ENCODE measurements at regions not wholly inside any gene's neighbourhood (a gene's known extent, or its start where the extent isn't known, plus 50 kb on each side); places are given as distances from the start of the nearest gene placed in this dataset.

GRCh38 chr3:70808881-70809280 is 496.4 kb upstream of the MDFIC2 start:
- no peaks in the 10 kb centered on the region for H3K4me1 ChIP-seq
- H3K36me3 ChIP-seq, result no peaks in the 10 kb centered on the region
- no peaks in the 10 kb centered on the region for H3K27me3 ChIP-seq
- no peaks in the 10 kb centered on the region for H3K9me3 ChIP-seq
- in situ Hi-C loops (cut with MboI; ENCODE audit: low sequenced_read_pairs in 4 of 4), result no loop called here
- H3K27ac ChIP-seq, result no peak overlapping the region
- intact Hi-C loops (cut with DNase I; ENCODE audit: low total_unique reads), result no loop called here
- H3K4me3 ChIP-seq, result no peak overlapping the region
- TF ChIP-seq, protein P1, sequence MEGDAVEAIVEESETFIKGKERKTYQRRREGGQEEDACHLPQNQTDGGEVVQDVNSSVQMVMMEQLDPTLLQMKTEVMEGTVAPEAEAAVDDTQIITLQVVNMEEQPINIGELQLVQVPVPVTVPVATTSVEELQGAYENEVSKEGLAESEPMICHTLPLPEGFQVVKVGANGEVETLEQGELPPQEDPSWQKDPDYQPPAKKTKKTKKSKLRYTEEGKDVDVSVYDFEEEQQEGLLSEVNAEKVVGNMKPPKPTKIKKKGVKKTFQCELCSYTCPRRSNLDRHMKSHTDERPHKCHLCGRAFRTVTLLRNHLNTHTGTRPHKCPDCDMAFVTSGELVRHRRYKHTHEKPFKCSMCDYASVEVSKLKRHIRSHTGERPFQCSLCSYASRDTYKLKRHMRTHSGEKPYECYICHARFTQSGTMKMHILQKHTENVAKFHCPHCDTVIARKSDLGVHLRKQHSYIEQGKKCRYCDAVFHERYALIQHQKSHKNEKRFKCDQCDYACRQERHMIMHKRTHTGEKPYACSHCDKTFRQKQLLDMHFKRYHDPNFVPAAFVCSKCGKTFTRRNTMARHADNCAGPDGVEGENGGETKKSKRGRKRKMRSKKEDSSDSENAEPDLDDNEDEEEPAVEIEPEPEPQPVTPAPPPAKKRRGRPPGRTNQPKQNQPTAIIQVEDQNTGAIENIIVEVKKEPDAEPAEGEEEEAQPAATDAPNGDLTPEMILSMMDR (IDR thresholded peaks at IDR 0.05 in 4 of 5, conservative IDR thresholded peaks at IDR 0.05 in 1 of 5), result no peak
- TF ChIP-seq POLR2A (IDR thresholded peaks at IDR 0.05), result no peak
- DNase-seq, result no peak
- ATAC-seq, result no peak

- ATAC-seq, result no peak
- intact Hi-C loops (cut with DNase I; ENCODE audit: low total_unique reads) (no loop called here), in situ Hi-C loops (cut with MboI; ENCODE audit: low sequenced_read_pairs in 4 of 4) (no loop called here)
These were observed 494.1 kb upstream of the MDFIC2 start for GRCh38 chr3:70806556-70806955.

DNA sequence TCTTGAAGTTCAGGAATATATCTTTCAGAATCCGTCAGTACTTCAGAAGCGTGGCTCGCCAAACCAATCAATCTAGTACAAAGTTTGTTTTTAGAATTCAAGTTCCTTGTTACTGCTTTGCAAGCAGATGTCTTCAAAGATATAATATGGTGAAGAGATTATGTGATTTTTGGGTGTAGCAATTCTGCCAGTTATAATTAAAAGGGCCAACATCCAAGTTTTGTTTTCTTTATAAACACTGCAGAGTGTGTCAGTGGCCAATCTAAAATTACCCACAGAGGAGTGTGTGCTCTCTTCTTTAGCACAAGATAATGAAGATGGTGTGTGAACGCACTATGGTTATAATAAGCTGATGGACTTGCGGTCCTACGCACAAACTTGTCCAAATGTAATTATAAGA is 493.6 kb upstream of the MDFIC2 start:
- no peak for ATAC-seq
- intact Hi-C loops (cut with DNase I; ENCODE audit: low total_unique reads), result no loop called here
- Histone ChIP-seq H3K4me3 (no peak overlapping the region), H3K36me3 (no peaks in the 10 kb centered on the region), H3K4me1 (no peaks in the 10 kb centered on the region), H3K27ac (no peak overlapping the region), H3K27me3 (no peaks in the 10 kb centered on the region), H3K9me3 (no peaks in the 10 kb centered on the region)
- DNase-seq, result no peak
- TF ChIP-seq POLR2A (IDR thresholded peaks at IDR 0.05), result no peak
- TF ChIP-seq, protein P1 (IDR thresholded peaks at IDR 0.05 in 4 of 5, conservative IDR thresholded peaks at IDR 0.05 in 1 of 5), result no peak
- in situ Hi-C loops (cut with MboI; ENCODE audit: low sequenced_read_pairs in 4 of 4), result no loop called here

More at GRCh38 chr3:70806556-70806955, 494.1 kb upstream of the MDFIC2 start:
- Histone ChIP-seq H3K27ac (no peak overlapping the region), H3K9me3 (no peaks in the 10 kb centered on the region), H3K27me3 (no peaks in the 10 kb centered on the region), H3K4me1 (no peaks in the 10 kb centered on the region), H3K36me3 (no peaks in the 10 kb centered on the region), H3K4me3 (no peak overlapping the region)
- no peak for TF ChIP-seq POLR2A (IDR thresholded peaks at IDR 0.05)
- TF ChIP-seq, protein P1 (IDR thresholded peaks at IDR 0.05 in 4 of 5, conservative IDR thresholded peaks at IDR 0.05 in 1 of 5), result no peak
- DNase-seq, result no peak

DNA sequence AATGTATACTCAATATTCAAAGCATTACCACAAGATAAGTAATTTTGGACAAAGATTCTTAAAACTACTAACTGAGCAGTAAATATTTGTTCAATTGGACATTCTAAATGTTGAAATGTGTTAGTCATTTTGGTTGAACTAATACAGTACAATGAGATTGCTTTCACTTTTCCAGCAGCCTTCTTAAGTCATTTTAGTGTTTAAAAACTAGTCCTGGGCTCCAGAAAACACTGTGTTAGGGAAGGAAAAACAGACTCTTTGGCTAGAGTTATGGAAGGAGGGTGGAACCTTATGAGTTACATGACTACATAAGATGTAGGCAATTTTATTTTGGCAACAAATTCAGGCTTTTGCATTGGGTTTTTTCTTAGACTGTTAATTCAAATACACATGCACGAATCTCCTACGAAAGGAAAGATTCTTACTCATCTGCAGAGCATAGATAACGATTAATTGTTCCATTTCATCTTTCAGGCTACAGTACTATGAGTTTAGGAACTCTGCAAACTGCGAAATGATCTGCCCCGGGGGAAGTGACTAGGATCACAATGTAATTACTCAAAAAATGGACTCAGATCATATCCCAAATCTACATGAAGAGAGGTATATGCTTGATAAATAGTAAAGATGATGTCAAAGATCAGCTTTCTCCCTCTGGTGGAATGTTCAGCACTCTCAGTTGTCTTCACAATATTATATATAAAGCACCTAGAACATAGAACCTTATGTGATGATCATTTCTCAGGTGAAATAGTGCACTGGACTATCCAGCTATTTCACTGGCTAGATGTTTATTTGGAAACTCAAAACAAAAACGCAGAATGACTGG is 492.8 kb upstream of the MDFIC2 start:
- no peaks in the 10 kb centered on the region for H3K27me3 ChIP-seq
- TF ChIP-seq, protein P1 (IDR thresholded peaks at IDR 0.05 in 4 of 5, conservative IDR thresholded peaks at IDR 0.05 in 1 of 5), result no peak
- no peak for TF ChIP-seq POLR2A (IDR thresholded peaks at IDR 0.05)
- in situ Hi-C loops (cut with MboI; ENCODE audit: low sequenced_read_pairs in 4 of 4) (no loop called here), intact Hi-C loops (cut with DNase I; ENCODE audit: low total_unique reads) (no loop called here)
- H3K4me1 ChIP-seq, result no peaks in the 10 kb centered on the region
- H3K4me3 ChIP-seq, result no peak overlapping the region
- H3K36me3 ChIP-seq, result no peaks in the 10 kb centered on the region
- peak in 1 of 2 donors; percentile 36 for ATAC-seq
- H3K9me3 ChIP-seq, result no peaks in the 10 kb centered on the region
- H3K27ac ChIP-seq, result no peak overlapping the region
- no peak for DNase-seq

Data from gastrocnemius medialis (tissue), 4 donors.